ENCODE measurements at regions not wholly inside any gene's neighbourhood (a gene's known extent, or its start where the extent isn't known, plus 50 kb on each side); places are given as distances from the start of the nearest gene placed in this dataset.

DNA sequence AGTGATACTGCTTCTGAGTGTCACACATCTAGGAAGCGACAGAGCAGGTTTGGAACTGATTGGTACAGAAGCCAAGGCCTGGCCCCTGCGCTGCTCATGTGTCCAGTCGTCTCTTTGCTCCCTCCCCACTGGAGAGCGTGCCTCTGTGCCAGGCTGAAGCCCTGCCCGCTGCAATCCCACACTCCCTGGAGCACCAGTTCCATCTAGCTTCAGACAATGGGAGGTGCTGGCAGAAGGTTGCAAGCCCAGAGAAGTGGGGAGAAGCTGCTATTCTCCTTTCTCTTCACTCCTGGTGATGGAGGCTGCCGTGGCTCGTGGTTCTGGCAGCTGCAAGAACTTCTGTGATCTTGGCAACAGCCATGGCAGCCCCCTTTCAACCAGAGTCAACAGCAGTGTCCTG, 250.9 kb downstream of the MATN1 start:
- TF ChIP-seq, protein P1, sequence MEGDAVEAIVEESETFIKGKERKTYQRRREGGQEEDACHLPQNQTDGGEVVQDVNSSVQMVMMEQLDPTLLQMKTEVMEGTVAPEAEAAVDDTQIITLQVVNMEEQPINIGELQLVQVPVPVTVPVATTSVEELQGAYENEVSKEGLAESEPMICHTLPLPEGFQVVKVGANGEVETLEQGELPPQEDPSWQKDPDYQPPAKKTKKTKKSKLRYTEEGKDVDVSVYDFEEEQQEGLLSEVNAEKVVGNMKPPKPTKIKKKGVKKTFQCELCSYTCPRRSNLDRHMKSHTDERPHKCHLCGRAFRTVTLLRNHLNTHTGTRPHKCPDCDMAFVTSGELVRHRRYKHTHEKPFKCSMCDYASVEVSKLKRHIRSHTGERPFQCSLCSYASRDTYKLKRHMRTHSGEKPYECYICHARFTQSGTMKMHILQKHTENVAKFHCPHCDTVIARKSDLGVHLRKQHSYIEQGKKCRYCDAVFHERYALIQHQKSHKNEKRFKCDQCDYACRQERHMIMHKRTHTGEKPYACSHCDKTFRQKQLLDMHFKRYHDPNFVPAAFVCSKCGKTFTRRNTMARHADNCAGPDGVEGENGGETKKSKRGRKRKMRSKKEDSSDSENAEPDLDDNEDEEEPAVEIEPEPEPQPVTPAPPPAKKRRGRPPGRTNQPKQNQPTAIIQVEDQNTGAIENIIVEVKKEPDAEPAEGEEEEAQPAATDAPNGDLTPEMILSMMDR (IDR thresholded peaks at IDR 0.05; ENCODE audit: control extremely low read depth, extremely low read depth): no peak
- Histone ChIP-seq H3K4me1 (ENCODE audit: control insufficient read depth in 5 of 5, insufficient read depth in 5 of 5, low read length in 5 of 5) (no peaks in the 10 kb centered on the region), H3K9me3 (ENCODE audit: control insufficient read depth in 4 of 4, insufficient read depth in 3 of 4, low read length in 3 of 4) (no peaks in the 10 kb centered on the region), H3K27me3 (ENCODE audit: control insufficient read depth in 3 of 3, insufficient read depth in 3 of 3, low read length in 2 of 3) (peaks cover 0 to 3% (median 0%) of the 10 kb centered on the region in 3 donors), H3K4me3 (no peak overlapping the region), H3K9ac (ENCODE audit: insufficient read depth in 1 of 2, low read length in 2 of 2) (no peak overlapping the region), H3K27ac (ENCODE audit: low read depth in 1 of 2, low read length in 1 of 2) (no peak overlapping the region), H3K36me3 (ENCODE audit: control insufficient read depth in 4 of 4, insufficient read depth in 4 of 4, low read length in 4 of 4) (no peaks in the 10 kb centered on the region)
- DNase-seq (no peak), ATAC-seq (ENCODE audit: insufficient read depth, low FRiP score) (no peak)
- 74 to 75% methylated on average over 7 of the region's 7 CpGs for WGBS, 2 donors

DNA sequence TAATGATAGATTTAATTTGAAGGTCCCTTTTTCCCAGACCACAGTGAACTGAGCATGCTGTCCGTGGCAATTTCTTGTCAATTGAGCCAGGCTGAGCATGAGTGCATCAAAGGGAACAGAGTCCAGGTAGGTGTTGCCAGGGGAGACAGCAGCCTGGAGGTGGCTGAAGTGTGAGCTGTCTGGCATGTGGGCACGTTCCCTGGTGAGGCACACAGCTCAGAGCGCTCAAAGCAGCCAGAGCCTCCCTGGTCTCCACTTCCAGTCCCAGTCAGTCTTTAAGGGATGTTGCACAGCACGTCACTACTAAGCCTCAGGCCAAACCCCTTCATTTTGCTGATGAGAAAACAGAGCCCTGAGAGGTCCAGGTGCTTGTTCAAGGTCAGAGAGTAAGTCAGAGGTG, 251.4 kb downstream of the MATN1 start:
- no peak overlapping the region for H3K27ac ChIP-seq (ENCODE audit: low read depth in 1 of 2, low read length in 1 of 2)
- H3K4me1 ChIP-seq (ENCODE audit: control insufficient read depth in 5 of 5, insufficient read depth in 5 of 5, low read length in 5 of 5): no peaks in the 10 kb centered on the region
- H3K36me3 ChIP-seq (ENCODE audit: control insufficient read depth in 4 of 4, insufficient read depth in 4 of 4, low read length in 4 of 4): no peaks in the 10 kb centered on the region
- H3K4me3 ChIP-seq: no peak overlapping the region
- TF ChIP-seq, protein P1 (IDR thresholded peaks at IDR 0.05; ENCODE audit: control extremely low read depth, extremely low read depth): no peak
- H3K27me3 ChIP-seq (ENCODE audit: control insufficient read depth in 3 of 3, insufficient read depth in 3 of 3, low read length in 2 of 3): peaks cover 0 to 3% (median 0%) of the 10 kb centered on the region in 3 donors
- no peak overlapping the region for H3K9ac ChIP-seq (ENCODE audit: insufficient read depth in 1 of 2, low read length in 2 of 2)
- WGBS, 2 donors: 69 to 85% methylated on average over 4 of the region's 4 CpGs
- H3K9me3 ChIP-seq (ENCODE audit: control insufficient read depth in 4 of 4, insufficient read depth in 3 of 4, low read length in 3 of 4): no peaks in the 10 kb centered on the region
- ATAC-seq (ENCODE audit: insufficient read depth, low FRiP score) (no peak), DNase-seq (no peak)

DNA sequence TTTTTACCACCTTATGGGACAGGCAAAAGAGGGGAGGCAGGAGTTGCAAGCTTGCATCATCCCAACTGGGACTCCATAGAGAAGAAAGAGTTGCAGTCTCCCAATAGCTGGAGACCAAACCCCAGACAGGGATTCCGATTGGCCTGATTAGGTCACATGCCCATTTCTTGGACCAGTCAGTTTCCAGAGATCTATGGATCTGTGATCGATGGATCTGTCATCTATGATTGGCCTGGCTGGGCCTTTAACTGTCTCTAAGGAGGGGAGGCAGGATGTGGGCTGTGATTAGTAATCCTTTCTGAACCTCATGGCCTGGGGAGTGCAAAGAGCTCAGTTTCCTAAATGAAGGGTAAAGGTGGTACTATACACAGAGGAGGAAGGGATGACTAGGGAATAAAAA, 252.1 kb downstream of the MATN1 start:
- no peak overlapping the region for H3K27ac ChIP-seq (ENCODE audit: low read depth in 1 of 2, low read length in 1 of 2)
- no peak overlapping the region for H3K4me3 ChIP-seq
- peaks cover 0 to 4% (median 0%) of the 10 kb centered on the region in 3 donors for H3K27me3 ChIP-seq (ENCODE audit: control insufficient read depth in 3 of 3, insufficient read depth in 3 of 3, low read length in 2 of 3)
- H3K36me3 ChIP-seq (ENCODE audit: control insufficient read depth in 4 of 4, insufficient read depth in 4 of 4, low read length in 4 of 4): no peaks in the 10 kb centered on the region
- no peaks in the 10 kb centered on the region for H3K9me3 ChIP-seq (ENCODE audit: control insufficient read depth in 4 of 4, insufficient read depth in 3 of 4, low read length in 3 of 4)
- H3K9ac ChIP-seq (ENCODE audit: insufficient read depth in 1 of 2, low read length in 2 of 2): no peak overlapping the region
- no peak for ATAC-seq (ENCODE audit: insufficient read depth, low FRiP score)
- H3K4me1 ChIP-seq (ENCODE audit: control insufficient read depth in 5 of 5, insufficient read depth in 5 of 5, low read length in 5 of 5): no peaks in the 10 kb centered on the region
- WGBS, 2 donors: 92 to 95% methylated on average over 2 of the region's 2 CpGs
- DNase-seq: no peak
- TF ChIP-seq, protein P1 (IDR thresholded peaks at IDR 0.05; ENCODE audit: control extremely low read depth, extremely low read depth): no peak

DNA sequence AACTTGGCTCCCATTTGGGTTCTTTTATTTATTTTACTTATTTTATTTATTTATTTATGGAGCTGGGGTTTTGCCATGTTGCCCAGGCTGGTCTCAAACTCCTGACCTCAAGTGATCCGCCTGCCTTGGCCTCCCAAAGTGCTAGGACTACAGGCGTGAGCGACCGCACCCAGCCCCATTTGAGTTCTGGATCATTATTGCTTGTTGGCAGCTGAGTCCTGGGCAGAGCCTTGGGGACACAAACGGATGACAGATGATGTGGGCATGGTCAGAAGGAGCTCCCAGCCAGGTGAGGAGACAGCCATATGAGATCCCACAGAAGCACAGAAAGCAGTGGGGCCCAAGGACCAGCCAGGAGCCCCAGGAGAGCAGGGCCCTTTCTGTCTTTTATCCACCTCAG, 254.0 kb downstream of the MATN1 start:
- no peaks in the 10 kb centered on the region for H3K4me1 ChIP-seq (ENCODE audit: control insufficient read depth in 5 of 5, insufficient read depth in 5 of 5, low read length in 5 of 5)
- no peak overlapping the region for H3K9ac ChIP-seq (ENCODE audit: insufficient read depth in 1 of 2, low read length in 2 of 2)
- H3K27me3 ChIP-seq (ENCODE audit: control insufficient read depth in 3 of 3, insufficient read depth in 3 of 3, low read length in 2 of 3): peaks cover 0 to 3% (median 0%) of the 10 kb centered on the region in 3 donors
- no peak overlapping the region for H3K27ac ChIP-seq (ENCODE audit: low read depth in 1 of 2, low read length in 1 of 2)
- no peak overlapping the region for H3K4me3 ChIP-seq
- H3K36me3 ChIP-seq (ENCODE audit: control insufficient read depth in 4 of 4, insufficient read depth in 4 of 4, low read length in 4 of 4): no peaks in the 10 kb centered on the region
- WGBS, 2 donors: 73 to 74% methylated on average over 5 of the region's 5 CpGs
- ATAC-seq (ENCODE audit: insufficient read depth, low FRiP score) (no peak), DNase-seq (no peak)
- TF ChIP-seq, protein P1 (IDR thresholded peaks at IDR 0.05; ENCODE audit: control extremely low read depth, extremely low read depth): no peak
- no peaks in the 10 kb centered on the region for H3K9me3 ChIP-seq (ENCODE audit: control insufficient read depth in 4 of 4, insufficient read depth in 3 of 4, low read length in 3 of 4)
